ENCODE measurements at regions not wholly inside any gene's neighbourhood (a gene's known extent, or its start where the extent isn't known, plus 50 kb on each side); places are given as distances from the start of the nearest gene placed in this dataset.

DNA sequence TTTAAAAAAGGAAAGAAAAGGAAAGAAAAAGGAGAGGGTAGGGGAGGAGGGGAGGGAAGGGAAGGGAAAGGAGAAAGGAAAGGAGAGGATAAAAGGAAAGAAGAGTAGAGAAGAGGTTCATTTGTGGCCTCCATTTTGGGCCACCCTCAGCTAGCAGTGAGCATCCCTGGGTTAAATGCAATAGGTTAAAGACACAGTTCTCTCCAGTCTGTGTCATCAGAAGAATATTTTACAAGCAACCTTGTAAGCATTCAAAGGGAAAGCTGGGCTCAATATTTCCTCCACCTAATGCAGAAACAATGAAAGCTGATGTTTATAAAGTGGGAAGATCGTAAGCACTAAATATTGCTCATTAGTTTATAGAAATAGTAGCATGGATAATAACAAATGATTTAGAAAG is 219.1 kb upstream of the PITRM1 start:
- Histone ChIP-seq H3K27ac (ENCODE audit: low read length) (no peak overlapping the region), H3K4me3 (ENCODE audit: low read length) (no peak overlapping the region), H3K9ac (ENCODE audit: low read length) (no peak overlapping the region), H3K36me3 (ENCODE audit: low read depth, low read length) (no peaks in the 10 kb centered on the region), H3K27me3 (ENCODE audit: low read length) (no peaks in the 10 kb centered on the region), H3K4me1 (ENCODE audit: insufficient read depth, low read length) (peaks cover 9% of the 10 kb centered on the region; the same call in 1 of the 2 replicates), H3F3A (ENCODE audit: low read length, unreplicated experiment) (no peaks in the 10 kb centered on the region), H3K9me2 (replicated peaks; ENCODE audit: low read length) (no peaks in the 10 kb centered on the region), H3K79me2 (ENCODE audit: low read length) (no peaks in the 10 kb centered on the region), H3K9me3 (ENCODE audit: low read length) (no peaks in the 10 kb centered on the region), H3K4me2 (ENCODE audit: low read length) (no peak overlapping the region), H4K20me1 (ENCODE audit: low read length) (no peaks in the 10 kb centered on the region), H2AFZ (ENCODE audit: low read length) (no peak overlapping the region)
- DNase-seq, result no peak
- ATAC-seq, result peak; percentile 49
- TF ChIP-seq EZH2phosphoT487 (IDR thresholded peaks at IDR 0.05; ENCODE audit: borderline replicate concordance, low read length), result no peak
- no peak for TF ChIP-seq EZH2 (IDR thresholded peaks at IDR 0.05; ENCODE audit: low read length, unreplicated experiment)
- POLR2A ChIA-PET (ENCODE audit: unreplicated experiment), result no interaction called here
- CTCF ChIA-PET, result no interaction called here
- no TSS peak for BruUV-seq (replicated peaks)
- intact Hi-C loops (cut with micrococcal nuclease), result no loop called here

DNA sequence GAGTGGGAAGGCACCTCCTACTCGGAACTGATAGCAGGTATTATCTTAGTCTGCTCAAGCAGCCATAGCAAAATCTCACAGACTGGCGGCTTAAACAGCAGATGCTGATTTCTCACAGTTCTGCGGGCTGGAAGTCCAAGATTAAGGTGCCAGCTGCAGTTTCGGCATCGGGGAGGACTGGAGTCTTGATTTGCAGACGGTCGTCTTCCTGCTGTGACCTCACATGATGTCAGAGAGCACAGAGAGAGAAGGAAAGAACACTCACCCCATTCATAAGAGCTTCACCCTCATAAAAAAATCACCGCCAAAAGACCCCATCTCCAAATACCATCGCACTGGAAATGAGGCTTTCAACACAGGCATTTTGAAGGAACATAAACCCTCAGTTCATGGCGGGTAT is 216.5 kb upstream of the PITRM1 start:
- Histone ChIP-seq H4K20me1 (ENCODE audit: low read length) (no peaks in the 10 kb centered on the region), H3F3A (ENCODE audit: low read length, unreplicated experiment) (no peaks in the 10 kb centered on the region), H3K79me2 (ENCODE audit: low read length) (no peaks in the 10 kb centered on the region), H3K9ac (ENCODE audit: low read length) (no peak overlapping the region), H3K4me2 (ENCODE audit: low read length) (no peak overlapping the region), H3K4me3 (ENCODE audit: low read length) (no peak overlapping the region), H3K9me3 (ENCODE audit: low read length) (no peaks in the 10 kb centered on the region), H3K4me1 (ENCODE audit: insufficient read depth, low read length) (no peaks in the 10 kb centered on the region), H3K27me3 (ENCODE audit: low read length) (no peaks in the 10 kb centered on the region), H3K27ac (ENCODE audit: low read length) (no peak overlapping the region), H3K36me3 (ENCODE audit: low read depth, low read length) (no peaks in the 10 kb centered on the region), H3K9me2 (replicated peaks; ENCODE audit: low read length) (no peaks in the 10 kb centered on the region), H2AFZ (ENCODE audit: low read length) (no peak overlapping the region)
- BruUV-seq (replicated peaks), result no TSS peak
- CTCF ChIA-PET, result no interaction called here
- intact Hi-C loops (cut with micrococcal nuclease), result no loop called here
- TF ChIP-seq EZH2 (IDR thresholded peaks at IDR 0.05; ENCODE audit: low read length, unreplicated experiment), result no peak
- no peak for TF ChIP-seq EZH2phosphoT487 (IDR thresholded peaks at IDR 0.05; ENCODE audit: borderline replicate concordance, low read length)
- TF ChIP-seq, protein P1, sequence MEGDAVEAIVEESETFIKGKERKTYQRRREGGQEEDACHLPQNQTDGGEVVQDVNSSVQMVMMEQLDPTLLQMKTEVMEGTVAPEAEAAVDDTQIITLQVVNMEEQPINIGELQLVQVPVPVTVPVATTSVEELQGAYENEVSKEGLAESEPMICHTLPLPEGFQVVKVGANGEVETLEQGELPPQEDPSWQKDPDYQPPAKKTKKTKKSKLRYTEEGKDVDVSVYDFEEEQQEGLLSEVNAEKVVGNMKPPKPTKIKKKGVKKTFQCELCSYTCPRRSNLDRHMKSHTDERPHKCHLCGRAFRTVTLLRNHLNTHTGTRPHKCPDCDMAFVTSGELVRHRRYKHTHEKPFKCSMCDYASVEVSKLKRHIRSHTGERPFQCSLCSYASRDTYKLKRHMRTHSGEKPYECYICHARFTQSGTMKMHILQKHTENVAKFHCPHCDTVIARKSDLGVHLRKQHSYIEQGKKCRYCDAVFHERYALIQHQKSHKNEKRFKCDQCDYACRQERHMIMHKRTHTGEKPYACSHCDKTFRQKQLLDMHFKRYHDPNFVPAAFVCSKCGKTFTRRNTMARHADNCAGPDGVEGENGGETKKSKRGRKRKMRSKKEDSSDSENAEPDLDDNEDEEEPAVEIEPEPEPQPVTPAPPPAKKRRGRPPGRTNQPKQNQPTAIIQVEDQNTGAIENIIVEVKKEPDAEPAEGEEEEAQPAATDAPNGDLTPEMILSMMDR (conservative IDR thresholded peaks at IDR 0.05; ENCODE audit: low read depth, low read length), result no peak
- DNase-seq (no peak), ATAC-seq (no peak)
- POLR2A ChIA-PET (ENCODE audit: unreplicated experiment), result no interaction called here

DNA sequence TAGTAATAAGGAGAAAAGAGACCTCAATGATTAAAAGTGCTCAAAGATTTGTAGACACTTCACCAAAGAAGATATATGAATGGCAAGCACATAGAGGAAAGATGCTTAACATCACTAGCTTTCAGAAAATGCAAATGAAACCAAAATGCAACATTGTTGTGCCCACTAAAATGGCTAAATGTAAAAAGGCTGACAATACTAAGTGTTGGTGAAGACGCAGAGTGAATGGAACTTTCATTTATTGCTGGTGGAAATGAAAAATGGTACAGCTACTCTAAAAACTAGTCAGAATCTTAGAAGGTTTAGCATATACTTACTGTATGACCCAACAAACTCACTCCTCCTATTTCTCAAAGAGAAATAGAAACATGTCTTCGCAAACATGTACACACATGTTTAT is 212.9 kb upstream of the PITRM1 start:
- no peaks in the 10 kb centered on the region for H3K9me3 ChIP-seq (ENCODE audit: low read length)

More for the DNA sequence above, 212.9 kb upstream of the PITRM1 start:
- POLR2A ChIA-PET (ENCODE audit: unreplicated experiment), result no interaction called here
- Histone ChIP-seq H3K9me2 (replicated peaks; ENCODE audit: low read length) (no peaks in the 10 kb centered on the region), H3K4me1 (ENCODE audit: insufficient read depth, low read length) (no peaks in the 10 kb centered on the region), H3K27me3 (ENCODE audit: low read length) (no peaks in the 10 kb centered on the region), H3F3A (ENCODE audit: low read length, unreplicated experiment) (no peaks in the 10 kb centered on the region), H4K20me1 (ENCODE audit: low read length) (no peaks in the 10 kb centered on the region), H3K4me2 (ENCODE audit: low read length) (no peak overlapping the region), H2AFZ (ENCODE audit: low read length) (no peak overlapping the region), H3K79me2 (ENCODE audit: low read length) (no peaks in the 10 kb centered on the region), H3K4me3 (ENCODE audit: low read length) (no peak overlapping the region), H3K27ac (ENCODE audit: low read length) (no peak overlapping the region), H3K36me3 (ENCODE audit: low read depth, low read length) (no peaks in the 10 kb centered on the region), H3K9ac (ENCODE audit: low read length) (no peak overlapping the region)
- no TSS peak for BruUV-seq (replicated peaks)
- ATAC-seq (no peak), DNase-seq (no peak)
- CTCF ChIA-PET, result no interaction called here
- no peak for TF ChIP-seq EZH2 (IDR thresholded peaks at IDR 0.05; ENCODE audit: low read length, unreplicated experiment)
- TF ChIP-seq, protein P1 (conservative IDR thresholded peaks at IDR 0.05; ENCODE audit: low read depth, low read length), result no peak
- TF ChIP-seq EZH2phosphoT487 (IDR thresholded peaks at IDR 0.05; ENCODE audit: borderline replicate concordance, low read length), result no peak
- intact Hi-C loops (cut with micrococcal nuclease), result no loop called here

Measured in PC-3 (cell line).